Globus pallidus (tissue), 1 donor: ENCODE measurements at regions not wholly inside any gene's neighbourhood (a gene's known extent, or its start where the extent isn't known, plus 50 kb on each side); places are given as distances from the start of the nearest gene placed in this dataset.

Experiments used
- DNase-seq: peaks from one replicate; pipeline ENCODE4 v3.0.0-alpha.2; 2015; ENCODE audit warnings: low spot score

GRCh38 chr17:34825884-34826283 lies 135.4 kb downstream of the CCT6B start:
- no peak for DNase-seq

GRCh38 chr17:34825102-34825501 lies 136.2 kb downstream of the CCT6B start:
- DNase-seq: no peak

- DNase-seq: no peak
These were observed 138.2 kb downstream of the CCT6B start for GRCh38 chr17:34823023-34823422.

- DNase-seq: no peak
These were observed 139.1 kb downstream of the CCT6B start for GRCh38 chr17:34822007-34822739.

GRCh38 chr17:34820922-34821321 lies 140.3 kb downstream of the CCT6B start:
- DNase-seq: no peak

- DNase-seq: no peak
These were observed 140.9 kb downstream of the CCT6B start for GRCh38 chr17:34820248-34820801.

GRCh38 chr17:34817252-34818035 lies 143.8 kb downstream of the CCT6B start:
- DNase-seq: no peak

GRCh38 chr17:34816848-34817247 lies 144.4 kb downstream of the CCT6B start:
- DNase-seq: no peak

- DNase-seq: no peak
These were observed 148.0 kb downstream of the CCT6B start for GRCh38 chr17:34813290-34813689.

GRCh38 chr17:34811561-34811960 lies 149.7 kb downstream of the CCT6B start:
- DNase-seq: no peak

GRCh38 chr17:34800661-34801060 lies 160.6 kb downstream of the CCT6B start:
- no peak for DNase-seq

GRCh38 chr17:34799751-34800150 lies 161.5 kb downstream of the CCT6B start:
- no peak for DNase-seq

- DNase-seq: no peak
These were observed 162.7 kb downstream of the CCT6B start for GRCh38 chr17:34798581-34798980.

- DNase-seq: no peak
These were observed 163.5 kb downstream of the CCT6B start for GRCh38 chr17:34797720-34798119.

GRCh38 chr17:34793231-34793908 lies 167.9 kb downstream of the CCT6B start:
- DNase-seq: no peak

- DNase-seq: no peak
These were observed 172.6 kb downstream of the CCT6B start for GRCh38 chr17:34788696-34789095.

- no peak for DNase-seq
These were observed 176.7 kb downstream of the CCT6B start for GRCh38 chr17:34784526-34784925.

GRCh38 chr17:34782271-34782670 lies 179.0 kb downstream of the CCT6B start:
- DNase-seq: no peak

GRCh38 chr17:34781571-34782108 lies 179.6 kb downstream of the CCT6B start:
- DNase-seq: no peak

GRCh38 chr17:34781071-34781470 lies 180.2 kb downstream of the CCT6B start:
- DNase-seq: no peak

GRCh38 chr17:34780438-34780837 lies 180.8 kb downstream of the CCT6B start:
- DNase-seq: no peak
